ENCODE measurements at regions not wholly inside any gene's neighbourhood (a gene's known extent, or its start where the extent isn't known, plus 50 kb on each side); places are given as distances from the start of the nearest gene placed in this dataset.
"Not testable (repeated sequence)": the region's sequence is repeated elsewhere in the genome, so short reads cannot be mapped to it uniquely, and the experiment has no call there.

DNA sequence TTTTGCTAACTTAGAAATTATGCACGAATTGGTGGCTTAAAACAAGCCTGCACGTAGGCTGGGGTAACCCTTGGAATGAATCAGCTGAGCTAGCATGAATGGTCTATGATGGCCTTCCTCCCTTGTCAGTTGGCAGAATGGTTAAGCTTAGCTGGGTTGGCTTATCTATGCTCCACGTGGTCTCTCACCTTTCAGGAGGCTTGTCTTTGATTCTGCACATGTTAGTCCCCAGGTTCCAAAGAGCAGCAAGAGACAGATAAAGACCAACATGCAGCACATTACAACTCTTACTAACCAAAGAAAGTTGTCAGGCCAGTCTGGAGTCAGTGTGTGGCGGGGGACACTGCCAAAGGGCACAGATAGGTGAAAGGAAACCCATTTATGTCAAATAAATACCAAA, 700.9 kb upstream of the SYT4 start:
- Histone ChIP-seq H3K36me3 (ENCODE audit: control insufficient read depth, insufficient read depth, low read length) (no peaks in the 10 kb centered on the region), H3K4me3 (ENCODE audit: low read length) (no peak overlapping the region), H3K27me3 (ENCODE audit: control insufficient read depth, insufficient read depth, low read length) (no peaks in the 10 kb centered on the region), H3K27ac (ENCODE audit: low read length) (no peak overlapping the region), H3K4me1 (ENCODE audit: control insufficient read depth, insufficient read depth, low read length) (no peaks in the 10 kb centered on the region), H3K9me3 (ENCODE audit: control insufficient read depth, insufficient read depth, low read length) (no peaks in the 10 kb centered on the region)
- WGBS (ENCODE audit: insufficient coverage, insufficient read length): no CpG with 5 or more reads among the region's 4 CpGs
- DNase-seq (ENCODE audit: low read depth, low spot score): no peak

DNA sequence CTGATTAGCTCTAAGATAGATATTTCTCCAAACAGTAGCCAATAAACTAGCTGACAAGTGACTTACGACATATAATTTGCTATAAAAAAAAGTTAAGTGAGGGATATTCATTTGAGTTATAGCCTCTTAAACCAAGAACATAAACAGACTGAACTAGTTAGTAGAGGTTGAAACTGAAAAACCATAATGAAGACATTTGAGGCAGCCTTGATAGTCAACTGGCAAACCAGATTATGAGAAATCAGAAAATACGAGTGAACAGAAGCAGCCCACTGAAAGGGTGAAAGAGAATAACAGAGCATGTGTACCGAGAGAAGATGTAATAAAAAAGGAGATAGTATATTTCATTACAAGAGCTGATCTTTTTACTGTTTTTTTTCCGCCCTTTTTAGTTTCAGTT, 698.1 kb upstream of the SETBP1 start:
- WGBS (ENCODE audit: insufficient coverage, insufficient read length): no CpG with 5 or more reads among the region's 4 CpGs
- no peak for DNase-seq (ENCODE audit: low read depth, low spot score)
- no peaks in the 10 kb centered on the region; the same call in 1 of the 2 replicates for H3K4me1 ChIP-seq (ENCODE audit: control insufficient read depth, insufficient read depth, low read length)
- no peaks in the 10 kb centered on the region for H3K27me3 ChIP-seq (ENCODE audit: control insufficient read depth, insufficient read depth, low read length)
- no peak overlapping the region for H3K4me3 ChIP-seq (ENCODE audit: low read length)
- no peak overlapping the region for H3K27ac ChIP-seq (ENCODE audit: low read length)
- H3K36me3 ChIP-seq (ENCODE audit: control insufficient read depth, insufficient read depth, low read length): no peaks in the 10 kb centered on the region
- H3K9me3 ChIP-seq (ENCODE audit: control insufficient read depth, insufficient read depth, low read length): no peaks in the 10 kb centered on the region; the same call in 1 of the 2 replicates

DNA sequence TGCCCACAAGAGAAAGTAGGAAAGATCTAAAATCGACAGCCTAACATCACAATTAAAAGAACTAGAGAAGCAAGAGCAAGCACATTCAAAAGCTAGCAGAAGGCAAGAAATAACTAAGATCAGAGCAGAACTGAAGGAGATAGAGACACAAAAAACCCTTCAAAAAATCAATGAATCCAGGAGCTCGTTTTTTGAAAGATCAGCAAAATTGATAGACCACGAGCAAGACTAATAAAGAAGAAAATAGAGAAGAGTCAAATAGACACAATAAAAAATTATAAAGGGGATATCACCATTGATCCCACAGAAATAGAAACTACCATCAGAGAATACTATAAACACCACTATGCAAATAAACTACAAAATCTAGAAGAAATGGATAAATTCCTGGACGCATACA, 693.6 kb upstream of the SETBP1 start:
- not testable (repeated sequence) for DNase-seq (ENCODE audit: low read depth, low spot score); H3K9me3 ChIP-seq (ENCODE audit: control insufficient read depth, insufficient read depth, low read length); H3K27ac ChIP-seq (ENCODE audit: low read length); H3K4me1 ChIP-seq (ENCODE audit: control insufficient read depth, insufficient read depth, low read length); H3K4me3 ChIP-seq (ENCODE audit: low read length); H3K27me3 ChIP-seq (ENCODE audit: control insufficient read depth, insufficient read depth, low read length); H3K36me3 ChIP-seq (ENCODE audit: control insufficient read depth, insufficient read depth, low read length)
- WGBS (ENCODE audit: insufficient coverage, insufficient read length): no CpG with 5 or more reads among the region's 4 CpGs

DNA sequence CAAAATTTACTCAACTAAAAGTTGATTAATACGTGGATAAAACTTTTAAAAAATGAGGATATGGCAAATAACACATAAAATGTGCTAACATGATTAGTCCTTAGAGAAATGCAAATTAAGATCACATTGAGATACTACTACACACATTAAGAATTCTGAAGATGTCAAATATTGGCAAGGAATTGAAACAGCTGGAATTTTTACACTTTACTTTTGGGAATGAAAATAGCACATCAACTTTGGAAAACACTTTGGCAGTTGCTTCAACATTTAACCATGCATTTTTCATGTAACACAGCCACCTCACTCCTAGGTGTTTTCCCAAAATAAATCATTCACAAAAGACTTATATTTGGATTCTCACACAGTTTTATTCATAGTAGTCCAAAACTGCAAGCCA, 687.9 kb upstream of the SETBP1 start:
- DNase-seq (ENCODE audit: low read depth, low spot score): no peak
- no CpG with 5 or more reads among the region's 1 CpG for WGBS (ENCODE audit: insufficient coverage, insufficient read length)
- Histone ChIP-seq H3K4me3 (ENCODE audit: low read length) (no peak overlapping the region), H3K27ac (ENCODE audit: low read length) (no peak overlapping the region), H3K9me3 (ENCODE audit: control insufficient read depth, insufficient read depth, low read length) (no peaks in the 10 kb centered on the region), H3K4me1 (ENCODE audit: control insufficient read depth, insufficient read depth, low read length) (no peaks in the 10 kb centered on the region), H3K27me3 (ENCODE audit: control insufficient read depth, insufficient read depth, low read length) (no peaks in the 10 kb centered on the region), H3K36me3 (ENCODE audit: control insufficient read depth, insufficient read depth, low read length) (no peaks in the 10 kb centered on the region)

DNA sequence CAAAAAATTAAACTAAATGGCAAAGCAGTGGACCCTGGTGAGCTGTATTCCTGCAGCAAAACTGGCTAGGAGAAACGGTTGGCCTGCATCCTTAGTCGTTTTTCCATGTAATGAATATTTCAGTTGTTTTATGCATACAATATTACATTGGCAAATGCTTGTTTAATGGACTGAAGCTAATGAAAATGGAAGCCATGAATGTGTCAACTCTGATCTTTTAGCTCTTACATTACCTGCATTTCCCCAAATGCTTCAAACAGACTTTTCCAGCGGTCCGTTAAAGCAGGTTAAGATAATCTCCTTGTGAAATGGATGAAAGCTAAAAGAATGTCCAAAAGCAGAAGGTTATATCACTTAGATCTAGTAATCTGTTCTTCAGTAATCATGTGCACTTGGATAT, 686.3 kb upstream of the SETBP1 start:
- Histone ChIP-seq H3K27ac (ENCODE audit: low read length) (no peak overlapping the region), H3K4me3 (ENCODE audit: low read length) (no peak overlapping the region), H3K4me1 (ENCODE audit: control insufficient read depth, insufficient read depth, low read length) (no peaks in the 10 kb centered on the region), H3K27me3 (ENCODE audit: control insufficient read depth, insufficient read depth, low read length) (no peaks in the 10 kb centered on the region), H3K36me3 (ENCODE audit: control insufficient read depth, insufficient read depth, low read length) (no peaks in the 10 kb centered on the region), H3K9me3 (ENCODE audit: control insufficient read depth, insufficient read depth, low read length) (no peaks in the 10 kb centered on the region)
- no CpG with 5 or more reads among the region's 4 CpGs for WGBS (ENCODE audit: insufficient coverage, insufficient read length)
- DNase-seq (ENCODE audit: low read depth, low spot score): no peak

DNA sequence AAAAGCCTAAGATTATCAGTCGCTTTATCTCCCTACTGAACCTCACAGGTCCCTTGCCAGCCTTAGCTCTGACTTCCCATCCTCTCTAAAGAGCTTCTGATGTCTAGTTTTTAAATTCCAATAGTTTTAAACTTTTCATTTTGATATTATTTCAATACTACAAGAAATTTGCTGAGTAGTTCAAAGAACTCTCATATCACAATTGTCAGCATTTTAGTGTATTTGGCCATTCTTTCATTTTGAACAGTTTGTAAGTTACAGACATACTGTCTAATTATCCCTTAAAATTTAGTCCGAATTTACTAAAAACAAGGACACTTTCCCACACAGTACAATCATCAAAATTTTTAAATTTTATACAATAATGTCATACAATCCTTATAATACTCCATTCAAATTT, 666.8 kb upstream of the SETBP1 start:
- H3K9me3 ChIP-seq (ENCODE audit: control insufficient read depth, insufficient read depth, low read length): no peaks in the 10 kb centered on the region
- DNase-seq (ENCODE audit: low read depth, low spot score): no peak
- no peak overlapping the region for H3K4me3 ChIP-seq (ENCODE audit: low read length)
- H3K36me3 ChIP-seq (ENCODE audit: control insufficient read depth, insufficient read depth, low read length): no peaks in the 10 kb centered on the region
- no peaks in the 10 kb centered on the region for H3K27me3 ChIP-seq (ENCODE audit: control insufficient read depth, insufficient read depth, low read length)
- H3K27ac ChIP-seq (ENCODE audit: low read length): no peak overlapping the region
- WGBS (ENCODE audit: insufficient coverage, insufficient read length): 100% methylated on average over 1 of the region's 2 CpGs
- no peaks in the 10 kb centered on the region for H3K4me1 ChIP-seq (ENCODE audit: control insufficient read depth, insufficient read depth, low read length)

DNA sequence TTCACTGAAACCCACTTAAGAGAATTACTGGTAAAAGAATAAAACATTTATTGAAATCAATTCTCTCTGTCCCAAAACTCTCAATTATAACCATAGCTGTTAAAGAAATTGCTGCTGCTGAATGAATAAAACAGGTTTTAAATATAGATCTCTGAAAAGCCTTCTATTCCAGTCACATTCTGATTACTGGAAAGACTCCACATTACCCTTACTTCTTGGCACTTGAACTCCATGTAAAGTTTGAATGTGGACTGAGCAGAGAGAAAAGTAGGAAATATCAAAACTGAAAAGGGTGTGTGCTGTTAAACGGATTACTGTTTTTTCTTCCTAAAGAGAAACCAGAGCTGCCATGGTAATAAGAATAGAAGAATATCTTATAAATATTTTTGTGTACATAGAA, 655.3 kb upstream of the SETBP1 start:
- WGBS (ENCODE audit: insufficient coverage, insufficient read length): no CpG with 5 or more reads among the region's 1 CpG
- H3K27ac ChIP-seq (ENCODE audit: low read length): no peak overlapping the region
- no peaks in the 10 kb centered on the region for H3K27me3 ChIP-seq (ENCODE audit: control insufficient read depth, insufficient read depth, low read length)

DNA sequence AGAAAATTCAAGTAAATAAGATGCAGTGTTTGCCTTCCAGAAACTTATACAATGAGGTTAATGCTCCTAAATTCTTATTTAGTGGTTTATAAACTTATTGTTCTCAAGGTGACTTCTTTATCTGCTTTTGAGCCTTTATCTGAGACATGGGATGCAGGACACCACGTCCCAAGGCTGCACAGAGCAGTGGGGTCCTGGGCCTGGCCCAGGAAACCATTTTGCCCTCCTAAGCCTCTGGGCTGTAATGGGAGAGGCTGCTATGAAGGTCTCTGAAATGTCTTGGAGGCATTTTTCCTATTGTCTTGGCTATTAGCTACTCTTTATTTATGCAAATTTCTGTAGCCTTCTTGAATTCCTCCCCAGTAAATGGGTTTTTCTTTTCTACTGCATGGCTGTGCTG, 652.6 kb upstream of the SETBP1 start:
- Histone ChIP-seq H3K4me1 (ENCODE audit: control insufficient read depth, insufficient read depth, low read length) (no peaks in the 10 kb centered on the region), H3K27me3 (ENCODE audit: control insufficient read depth, insufficient read depth, low read length) (no peaks in the 10 kb centered on the region), H3K4me3 (ENCODE audit: low read length) (no peak overlapping the region), H3K36me3 (ENCODE audit: control insufficient read depth, insufficient read depth, low read length) (no peaks in the 10 kb centered on the region), H3K27ac (ENCODE audit: low read length) (no peak overlapping the region), H3K9me3 (ENCODE audit: control insufficient read depth, insufficient read depth, low read length) (peaks cover 3% of the 10 kb centered on the region)
- no peak for DNase-seq (ENCODE audit: low read depth, low spot score)
- WGBS (ENCODE audit: insufficient coverage, insufficient read length): no CpG with 5 or more reads among the region's 1 CpG

More for the DNA sequence above, 655.3 kb upstream of the SETBP1 start:
- no peaks in the 10 kb centered on the region for H3K4me1 ChIP-seq (ENCODE audit: control insufficient read depth, insufficient read depth, low read length)
- H3K36me3 ChIP-seq (ENCODE audit: control insufficient read depth, insufficient read depth, low read length): no peaks in the 10 kb centered on the region
- no peak overlapping the region for H3K4me3 ChIP-seq (ENCODE audit: low read length)
- peaks cover 3% of the 10 kb centered on the region for H3K9me3 ChIP-seq (ENCODE audit: control insufficient read depth, insufficient read depth, low read length)
- no peak for DNase-seq (ENCODE audit: low read depth, low spot score)

DNA sequence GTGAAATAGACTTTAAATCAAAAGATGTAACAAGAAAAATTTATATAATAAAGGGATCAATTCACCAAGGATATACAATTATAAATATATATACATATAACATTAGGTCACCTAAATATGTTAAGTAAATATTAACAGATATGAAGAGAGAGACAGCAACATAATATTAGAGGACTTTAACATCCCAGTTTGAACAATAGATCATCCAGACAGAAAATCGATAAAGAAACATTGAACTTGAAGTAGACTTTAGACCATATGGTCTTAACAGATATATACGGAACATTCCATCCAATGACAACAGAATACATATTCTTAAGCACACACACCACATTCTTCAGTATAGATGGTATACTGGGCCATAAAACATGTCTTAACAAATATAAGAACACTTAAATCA, 649.6 kb upstream of the SETBP1 start:
- no peaks in the 10 kb centered on the region for H3K36me3 ChIP-seq (ENCODE audit: control insufficient read depth, insufficient read depth, low read length)
- no peaks in the 10 kb centered on the region for H3K27me3 ChIP-seq (ENCODE audit: control insufficient read depth, insufficient read depth, low read length)
- H3K4me1 ChIP-seq (ENCODE audit: control insufficient read depth, insufficient read depth, low read length): no peaks in the 10 kb centered on the region
- DNase-seq (ENCODE audit: low read depth, low spot score): no peak
- no peak overlapping the region for H3K4me3 ChIP-seq (ENCODE audit: low read length)
- no CpG with 5 or more reads among the region's 2 CpGs for WGBS (ENCODE audit: insufficient coverage, insufficient read length)
- no peak overlapping the region for H3K27ac ChIP-seq (ENCODE audit: low read length)
- H3K9me3 ChIP-seq (ENCODE audit: control insufficient read depth, insufficient read depth, low read length): peaks cover 3% of the 10 kb centered on the region

DNA sequence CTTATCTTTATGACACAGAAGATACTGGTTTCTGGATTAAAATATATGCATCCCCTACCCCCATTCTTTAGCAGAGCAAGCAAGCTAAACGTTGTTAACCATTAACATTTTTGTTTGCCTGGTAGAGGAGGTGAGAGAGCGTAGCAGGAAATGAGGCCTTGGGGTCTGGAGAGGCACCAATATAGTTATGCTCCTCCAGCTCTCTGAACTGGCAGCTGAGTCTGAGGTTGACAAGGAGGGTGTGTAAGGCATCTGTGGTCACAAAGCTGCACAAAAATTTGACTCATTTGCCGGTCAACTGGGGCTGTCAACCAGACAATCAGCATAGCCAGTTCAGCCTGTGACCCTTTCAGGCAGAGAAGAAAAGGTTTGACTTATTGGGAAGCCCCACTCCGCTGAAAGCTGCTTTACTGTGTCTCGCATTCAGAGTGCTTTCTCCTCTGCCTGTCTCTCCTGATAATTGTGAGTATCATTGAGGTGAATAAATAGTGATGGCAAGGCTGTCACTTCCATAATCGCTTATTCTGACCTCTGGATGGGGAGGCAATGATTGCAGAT, 647.5 kb upstream of the SETBP1 start:
- Histone ChIP-seq H3K27ac (ENCODE audit: low read length) (no peak overlapping the region), H3K4me3 (ENCODE audit: low read length) (no peak overlapping the region), H3K9me3 (ENCODE audit: control insufficient read depth, insufficient read depth, low read length) (no peaks in the 10 kb centered on the region), H3K36me3 (ENCODE audit: control insufficient read depth, insufficient read depth, low read length) (no peaks in the 10 kb centered on the region), H3K4me1 (ENCODE audit: control insufficient read depth, insufficient read depth, low read length) (peaks cover 2% of the 10 kb centered on the region; the same call in 1 of the 2 replicates), H3K27me3 (ENCODE audit: control insufficient read depth, insufficient read depth, low read length) (no peaks in the 10 kb centered on the region)
- no CpG with 5 or more reads among the region's 6 CpGs for WGBS (ENCODE audit: insufficient coverage, insufficient read length)
- no peak for DNase-seq (ENCODE audit: low read depth, low spot score)

DNA sequence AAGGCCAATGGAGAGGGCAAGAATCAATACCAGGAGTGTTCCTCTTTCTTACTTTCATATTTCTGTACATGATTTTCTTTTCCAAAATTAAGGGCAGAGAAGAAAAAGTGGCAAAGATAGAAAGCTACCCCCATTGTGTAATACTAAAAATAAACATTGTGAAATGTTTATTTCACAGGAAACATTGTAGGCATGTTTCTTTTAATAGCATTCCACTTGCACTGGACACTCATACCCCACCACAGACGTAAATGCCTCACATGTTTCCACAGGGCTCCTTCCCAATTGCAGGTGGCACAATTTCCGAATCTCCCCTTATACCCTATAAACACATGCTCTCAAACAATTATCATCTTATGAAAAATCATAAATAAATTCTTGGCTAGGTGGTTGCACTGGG, 645.1 kb upstream of the SETBP1 start:
- Histone ChIP-seq H3K4me1 (ENCODE audit: control insufficient read depth, insufficient read depth, low read length) (peaks cover 2% of the 10 kb centered on the region; the same call in 1 of the 2 replicates), H3K36me3 (ENCODE audit: control insufficient read depth, insufficient read depth, low read length) (no peaks in the 10 kb centered on the region), H3K9me3 (ENCODE audit: control insufficient read depth, insufficient read depth, low read length) (no peaks in the 10 kb centered on the region), H3K27me3 (ENCODE audit: control insufficient read depth, insufficient read depth, low read length) (no peaks in the 10 kb centered on the region), H3K4me3 (ENCODE audit: low read length) (no peak overlapping the region), H3K27ac (ENCODE audit: low read length) (no peak overlapping the region)
- no peak for DNase-seq (ENCODE audit: low read depth, low spot score)
- WGBS (ENCODE audit: insufficient coverage, insufficient read length): no CpG with 5 or more reads among the region's 2 CpGs
